Kidney epithelial cell (primary cell): ENCODE measurements at regions not wholly inside any gene's neighbourhood (a gene's known extent, or its start where the extent isn't known, plus 50 kb on each side); places are given as distances from the start of the nearest gene placed in this dataset.
"Not testable (repeated sequence)": the region's sequence is repeated elsewhere in the genome, so short reads cannot be mapped to it uniquely, and the experiment has no call there.

Source experiments
- DNase-seq: peaks from one replicate; pipeline ENCODE4 v3.0.0-alpha.2; 2010; ENCODE audit warnings: low read depth
- H3K27me3 ChIP-seq: 2 replicates; pipeline ENCODE4 v1.6.0; 2011; ENCODE audit warnings: low read length; ENCODE audit not compliant: control insufficient read depth, insufficient read depth
- H3K36me3 ChIP-seq: 2 replicates; pipeline ENCODE4 v1.5.1; 2011; ENCODE audit warnings: low read length; ENCODE audit not compliant: control insufficient read depth, insufficient read depth
- H3K4me3 ChIP-seq: 2 replicates; pipeline ENCODE4 v1.5.1; 2011; ENCODE audit warnings: low read depth, mild to moderate bottlenecking, control low read depth, low read length
- CTCF ChIP-seq: IDR thresholded peaks from 2 replicates; pipeline ENCODE4 v1.5.1; 2011; ENCODE audit warnings: mild to moderate bottlenecking, moderate library complexity, low read length, control low read depth, inconsistent platforms; ENCODE audit not compliant: insufficient read depth, poor library complexity, severe bottlenecking

- no peaks in the 10 kb centered on the region for H3K27me3 ChIP-seq
- no peaks in the 10 kb centered on the region for H3K36me3 ChIP-seq
- TF ChIP-seq CTCF, result no peak
- DNase-seq, result no peak
- H3K4me3 ChIP-seq, result no peak overlapping the region
These were observed 184.7 kb upstream of the ZCCHC13 start for GRCh38 chrX:74119016-74119910.

DNA sequence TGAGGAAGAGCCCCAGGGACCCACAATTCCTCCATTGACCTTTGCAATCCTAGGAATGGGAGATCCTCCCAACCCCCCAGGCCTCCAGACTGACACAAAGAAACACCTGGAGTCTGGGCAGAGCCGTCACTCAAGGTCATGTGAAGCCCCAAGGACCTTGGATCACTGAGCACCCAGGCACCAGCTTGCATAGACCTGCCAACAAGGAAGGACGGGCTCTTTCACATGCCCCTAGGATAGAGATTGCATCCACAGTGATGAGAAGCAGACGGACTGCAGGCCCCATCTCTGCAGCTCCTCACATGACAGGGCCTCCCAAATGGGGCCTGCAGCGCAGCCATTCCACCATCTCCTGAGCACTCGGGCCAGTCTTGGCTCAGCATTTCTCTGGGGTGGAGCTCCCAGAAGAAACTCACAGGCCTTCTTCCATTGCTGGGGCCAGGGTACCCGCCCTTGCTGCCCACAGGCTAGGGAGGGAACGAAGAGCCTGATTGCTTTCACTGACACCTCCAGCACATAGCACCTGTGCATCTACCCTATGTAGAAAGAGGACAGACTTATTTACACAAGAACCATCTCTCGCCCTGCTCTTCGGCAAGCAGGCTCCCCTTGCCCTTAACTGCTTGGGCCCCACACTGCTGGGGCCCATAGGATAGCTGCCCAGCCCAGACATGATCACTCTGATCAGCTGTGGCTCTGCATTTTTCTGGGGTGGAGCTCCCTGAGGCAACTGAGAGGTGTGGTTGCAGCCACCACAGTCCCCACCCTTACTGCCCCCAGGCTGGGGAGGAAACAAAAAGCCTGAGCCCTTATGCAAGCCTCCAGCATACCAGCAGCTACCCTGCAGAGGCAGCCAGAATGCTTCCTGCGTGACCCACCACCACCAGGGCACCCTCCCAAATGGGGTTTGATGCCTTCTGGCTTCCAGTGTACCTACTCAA, 185.7 kb upstream of the ZCCHC13 start:
- no peaks in the 10 kb centered on the region for H3K27me3 ChIP-seq
- no peak for DNase-seq
- H3K36me3 ChIP-seq, result no peaks in the 10 kb centered on the region
- no peak overlapping the region for H3K4me3 ChIP-seq
- no peak for TF ChIP-seq CTCF

- no peak overlapping the region for H3K4me3 ChIP-seq
- H3K27me3 ChIP-seq, result no peaks in the 10 kb centered on the region
- DNase-seq, result no peak
- H3K36me3 ChIP-seq, result no peaks in the 10 kb centered on the region
- TF ChIP-seq CTCF, result no peak
These were observed 192.7 kb upstream of the ZCCHC13 start for GRCh38 chrX:74111245-74111644.

DNA sequence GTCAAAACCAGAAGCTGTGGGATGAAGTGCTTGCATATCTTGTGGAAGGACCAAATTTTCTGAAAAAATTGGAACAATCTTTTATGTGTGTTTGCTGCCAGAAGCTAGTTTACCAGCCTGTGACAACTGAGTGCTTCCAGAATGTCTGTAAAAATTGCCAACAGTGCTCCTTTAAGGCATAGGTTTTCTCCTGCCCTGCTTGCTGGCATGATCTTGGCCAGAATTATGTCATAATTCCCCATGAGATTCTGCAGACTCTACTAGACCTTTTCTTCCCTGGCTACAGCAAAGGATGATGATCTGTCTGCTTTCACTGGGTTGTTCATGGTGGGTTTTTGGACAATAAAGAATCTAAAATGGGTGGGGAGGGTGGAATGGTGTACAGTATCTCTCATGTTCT, 196.3 kb upstream of the ZCCHC13 start:
- H3K36me3 ChIP-seq, result no peaks in the 10 kb centered on the region
- TF ChIP-seq CTCF, result no peak
- H3K4me3 ChIP-seq, result no peak overlapping the region
- no peak for DNase-seq
- H3K27me3 ChIP-seq, result no peaks in the 10 kb centered on the region

DNA sequence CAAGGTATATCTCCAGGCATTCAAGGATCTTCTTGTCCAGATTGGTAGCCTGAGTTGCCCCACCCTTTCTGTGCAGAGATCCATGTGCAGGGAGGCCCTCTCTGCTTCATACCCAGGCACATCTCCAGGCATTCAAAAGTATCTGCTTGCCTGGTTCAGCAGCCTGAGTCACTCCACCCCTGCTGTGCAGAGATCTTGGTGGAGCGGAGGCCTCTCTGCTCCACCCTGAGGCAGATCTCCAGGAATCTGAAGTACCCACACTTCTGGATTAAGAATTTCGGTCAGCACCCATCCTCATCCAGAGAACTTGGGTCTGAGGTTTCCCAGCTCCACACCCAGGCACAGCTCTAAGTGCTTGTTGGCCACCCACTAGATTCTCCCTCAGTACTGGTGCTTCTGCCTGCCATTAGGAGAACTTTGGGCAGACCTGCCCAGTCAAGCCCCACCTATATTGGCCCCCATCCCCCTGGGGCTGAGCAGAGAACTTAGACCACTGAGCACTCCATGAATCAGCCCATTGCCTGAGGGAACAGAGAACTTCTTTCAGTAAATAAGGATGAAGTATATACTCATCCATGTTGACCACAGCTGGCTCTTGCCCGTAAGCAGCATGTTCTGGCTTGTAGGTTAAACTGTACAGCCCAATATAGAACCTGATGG, 199.5 kb upstream of the ZCCHC13 start:
- no peaks in the 10 kb centered on the region for H3K36me3 ChIP-seq
- TF ChIP-seq CTCF, result no peak
- H3K4me3 ChIP-seq, result no peak overlapping the region
- H3K27me3 ChIP-seq, result no peaks in the 10 kb centered on the region
- DNase-seq, result no peak

GRCh38 chrX:74098407-74098806, 205.6 kb upstream of the ZCCHC13 start:
- not testable (repeated sequence) for DNase-seq, H3K27me3 ChIP-seq, H3K36me3 ChIP-seq, H3K4me3 ChIP-seq
